Erythroblast (primary cell): ENCODE measurements at regions not wholly inside any gene's neighbourhood (a gene's known extent, or its start where the extent isn't known, plus 50 kb on each side); places are given as distances from the start of the nearest gene placed in this dataset.

Experiments used
- GATA1 ChIP-seq: IDR thresholded peaks from 2 replicates; pipeline ENCODE4 v1.6.1; 2011; ENCODE audit warnings: low read depth, mild to moderate bottlenecking, control low read depth, low read length, moderate library complexity
- POLR2A ChIP-seq: IDR thresholded peaks from 2 replicates; pipeline ENCODE4 v1.6.1; 2011; ENCODE audit warnings: mild to moderate bottlenecking, low read length

- no peak for TF ChIP-seq POLR2A
- no peak for TF ChIP-seq GATA1
Observed at GRCh38 chr14:53432378-53432802, 279.3 kb upstream of the DDHD1 start.
